ENCODE measurements at regions not wholly inside any gene's neighbourhood (a gene's known extent, or its start where the extent isn't known, plus 50 kb on each side); places are given as distances from the start of the nearest gene placed in this dataset.

DNA sequence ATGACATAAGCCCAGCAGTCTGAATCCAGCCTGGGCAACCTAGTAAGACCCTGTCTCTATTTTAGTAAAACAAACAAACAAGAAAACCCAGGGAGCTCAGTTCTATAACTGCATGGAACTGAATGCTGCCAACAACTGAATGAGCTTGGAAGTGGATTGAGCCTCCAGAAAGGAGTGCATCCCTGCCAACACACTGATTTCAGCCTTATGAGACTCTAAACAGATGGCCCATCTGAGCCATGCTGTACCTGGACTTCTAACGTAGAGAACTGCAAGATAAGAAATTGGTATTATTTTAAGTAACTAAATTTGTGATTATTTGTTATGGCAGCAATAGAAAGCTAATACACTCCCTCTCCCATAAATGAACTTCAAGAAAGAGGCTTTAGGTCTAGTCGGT, 150.4 kb upstream of the RAI14 start:
- TF ChIP-seq CREB1 (IDR thresholded peaks at IDR 0.05; ENCODE audit: low read depth), result no peak
- TF ChIP-seq, protein P1, sequence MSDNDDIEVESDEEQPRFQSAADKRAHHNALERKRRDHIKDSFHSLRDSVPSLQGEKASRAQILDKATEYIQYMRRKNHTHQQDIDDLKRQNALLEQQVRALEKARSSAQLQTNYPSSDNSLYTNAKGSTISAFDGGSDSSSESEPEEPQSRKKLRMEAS (IDR thresholded peaks at IDR 0.05), result no peak
- no peak for TF ChIP-seq YY1 (IDR thresholded peaks at IDR 0.05; ENCODE audit: low read depth)
- no peak for TF ChIP-seq RAD21 (IDR thresholded peaks at IDR 0.05; ENCODE audit: low read depth)
- TF ChIP-seq TEAD4 (IDR thresholded peaks at IDR 0.05), result no peak
- TF ChIP-seq TAF1 (IDR thresholded peaks at IDR 0.05; ENCODE audit: low read depth), result no peak
- TF ChIP-seq ZBTB7A (IDR thresholded peaks at IDR 0.05; ENCODE audit: low read depth), result no peak
- TF ChIP-seq, protein P2, sequence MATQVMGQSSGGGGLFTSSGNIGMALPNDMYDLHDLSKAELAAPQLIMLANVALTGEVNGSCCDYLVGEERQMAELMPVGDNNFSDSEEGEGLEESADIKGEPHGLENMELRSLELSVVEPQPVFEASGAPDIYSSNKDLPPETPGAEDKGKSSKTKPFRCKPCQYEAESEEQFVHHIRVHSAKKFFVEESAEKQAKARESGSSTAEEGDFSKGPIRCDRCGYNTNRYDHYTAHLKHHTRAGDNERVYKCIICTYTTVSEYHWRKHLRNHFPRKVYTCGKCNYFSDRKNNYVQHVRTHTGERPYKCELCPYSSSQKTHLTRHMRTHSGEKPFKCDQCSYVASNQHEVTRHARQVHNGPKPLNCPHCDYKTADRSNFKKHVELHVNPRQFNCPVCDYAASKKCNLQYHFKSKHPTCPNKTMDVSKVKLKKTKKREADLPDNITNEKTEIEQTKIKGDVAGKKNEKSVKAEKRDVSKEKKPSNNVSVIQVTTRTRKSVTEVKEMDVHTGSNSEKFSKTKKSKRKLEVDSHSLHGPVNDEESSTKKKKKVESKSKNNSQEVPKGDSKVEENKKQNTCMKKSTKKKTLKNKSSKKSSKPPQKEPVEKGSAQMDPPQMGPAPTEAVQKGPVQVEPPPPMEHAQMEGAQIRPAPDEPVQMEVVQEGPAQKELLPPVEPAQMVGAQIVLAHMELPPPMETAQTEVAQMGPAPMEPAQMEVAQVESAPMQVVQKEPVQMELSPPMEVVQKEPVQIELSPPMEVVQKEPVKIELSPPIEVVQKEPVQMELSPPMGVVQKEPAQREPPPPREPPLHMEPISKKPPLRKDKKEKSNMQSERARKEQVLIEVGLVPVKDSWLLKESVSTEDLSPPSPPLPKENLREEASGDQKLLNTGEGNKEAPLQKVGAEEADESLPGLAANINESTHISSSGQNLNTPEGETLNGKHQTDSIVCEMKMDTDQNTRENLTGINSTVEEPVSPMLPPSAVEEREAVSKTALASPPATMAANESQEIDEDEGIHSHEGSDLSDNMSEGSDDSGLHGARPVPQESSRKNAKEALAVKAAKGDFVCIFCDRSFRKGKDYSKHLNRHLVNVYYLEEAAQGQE (IDR thresholded peaks at IDR 0.05; ENCODE audit: low read depth), result no peak
- no peak for TF ChIP-seq NFIC (IDR thresholded peaks at IDR 0.05)
- TF ChIP-seq EP300 (IDR thresholded peaks at IDR 0.05; ENCODE audit: borderline replicate concordance), result no peak
- no peak for TF ChIP-seq FOXM1 (IDR thresholded peaks at IDR 0.05; ENCODE audit: borderline replicate concordance, low read depth)
- no peak for TF ChIP-seq CEBPB (IDR thresholded peaks at IDR 0.05)
- TF ChIP-seq, protein P3, sequence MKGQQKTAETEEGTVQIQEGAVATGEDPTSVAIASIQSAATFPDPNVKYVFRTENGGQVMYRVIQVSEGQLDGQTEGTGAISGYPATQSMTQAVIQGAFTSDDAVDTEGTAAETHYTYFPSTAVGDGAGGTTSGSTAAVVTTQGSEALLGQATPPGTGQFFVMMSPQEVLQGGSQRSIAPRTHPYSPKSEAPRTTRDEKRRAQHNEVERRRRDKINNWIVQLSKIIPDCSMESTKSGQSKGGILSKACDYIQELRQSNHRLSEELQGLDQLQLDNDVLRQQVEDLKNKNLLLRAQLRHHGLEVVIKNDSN (IDR thresholded peaks at IDR 0.05), result no peak
- TF ChIP-seq EGR1 (IDR thresholded peaks at IDR 0.05), result no peak
